ENCODE measurements at regions not wholly inside any gene's neighbourhood (a gene's known extent, or its start where the extent isn't known, plus 50 kb on each side); places are given as distances from the start of the nearest gene placed in this dataset.

DNA sequence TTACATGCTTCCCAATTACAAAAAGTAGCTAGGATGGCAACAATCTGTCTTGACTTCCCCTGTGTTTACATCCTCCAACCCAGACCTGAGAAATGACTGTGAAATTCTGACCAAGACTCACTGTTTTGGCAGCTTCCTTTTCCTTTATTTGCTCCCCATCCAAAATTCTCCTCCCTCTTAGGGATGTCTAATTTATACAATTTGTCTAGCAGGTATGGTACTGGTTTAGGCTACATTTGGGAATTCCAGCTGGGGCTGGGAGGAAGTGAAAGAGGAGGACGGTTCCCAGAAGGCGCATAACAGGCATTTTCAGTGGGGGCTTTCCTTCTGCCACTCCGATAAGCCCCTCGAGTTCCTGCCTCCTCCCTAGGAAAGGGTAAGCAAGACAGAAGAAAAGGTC lies 231.5 kb upstream of the BTBD3 start:
- TF ChIP-seq, protein P1, sequence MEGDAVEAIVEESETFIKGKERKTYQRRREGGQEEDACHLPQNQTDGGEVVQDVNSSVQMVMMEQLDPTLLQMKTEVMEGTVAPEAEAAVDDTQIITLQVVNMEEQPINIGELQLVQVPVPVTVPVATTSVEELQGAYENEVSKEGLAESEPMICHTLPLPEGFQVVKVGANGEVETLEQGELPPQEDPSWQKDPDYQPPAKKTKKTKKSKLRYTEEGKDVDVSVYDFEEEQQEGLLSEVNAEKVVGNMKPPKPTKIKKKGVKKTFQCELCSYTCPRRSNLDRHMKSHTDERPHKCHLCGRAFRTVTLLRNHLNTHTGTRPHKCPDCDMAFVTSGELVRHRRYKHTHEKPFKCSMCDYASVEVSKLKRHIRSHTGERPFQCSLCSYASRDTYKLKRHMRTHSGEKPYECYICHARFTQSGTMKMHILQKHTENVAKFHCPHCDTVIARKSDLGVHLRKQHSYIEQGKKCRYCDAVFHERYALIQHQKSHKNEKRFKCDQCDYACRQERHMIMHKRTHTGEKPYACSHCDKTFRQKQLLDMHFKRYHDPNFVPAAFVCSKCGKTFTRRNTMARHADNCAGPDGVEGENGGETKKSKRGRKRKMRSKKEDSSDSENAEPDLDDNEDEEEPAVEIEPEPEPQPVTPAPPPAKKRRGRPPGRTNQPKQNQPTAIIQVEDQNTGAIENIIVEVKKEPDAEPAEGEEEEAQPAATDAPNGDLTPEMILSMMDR (conservative IDR thresholded peaks at IDR 0.05; ENCODE audit: low read depth, low read length): no peak
- TF ChIP-seq RCOR1 (IDR thresholded peaks at IDR 0.05; ENCODE audit: insufficient replicate concordance, low read length) (no peak), RFX5 (IDR thresholded peaks at IDR 0.05; ENCODE audit: low read depth, low read length) (no peak), POLR2A (IDR thresholded peaks at IDR 0.05; ENCODE audit: low read depth, low read length) (no peak), FOS (IDR thresholded peaks at IDR 0.05; ENCODE audit: low read depth, low read length) (no peak)
- TF ChIP-seq, protein P2, sequence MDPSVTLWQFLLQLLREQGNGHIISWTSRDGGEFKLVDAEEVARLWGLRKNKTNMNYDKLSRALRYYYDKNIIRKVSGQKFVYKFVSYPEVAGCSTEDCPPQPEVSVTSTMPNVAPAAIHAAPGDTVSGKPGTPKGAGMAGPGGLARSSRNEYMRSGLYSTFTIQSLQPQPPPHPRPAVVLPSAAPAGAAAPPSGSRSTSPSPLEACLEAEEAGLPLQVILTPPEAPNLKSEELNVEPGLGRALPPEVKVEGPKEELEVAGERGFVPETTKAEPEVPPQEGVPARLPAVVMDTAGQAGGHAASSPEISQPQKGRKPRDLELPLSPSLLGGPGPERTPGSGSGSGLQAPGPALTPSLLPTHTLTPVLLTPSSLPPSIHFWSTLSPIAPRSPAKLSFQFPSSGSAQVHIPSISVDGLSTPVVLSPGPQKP (IDR thresholded peaks at IDR 0.05; ENCODE audit: borderline replicate concordance, low read depth, low read length): no peak
